NT2/D1 (cell line): ENCODE measurements at regions not wholly inside any gene's neighbourhood (a gene's known extent, or its start where the extent isn't known, plus 50 kb on each side); places are given as distances from the start of the nearest gene placed in this dataset.

Source experiments
- SUZ12 ChIP-seq: IDR thresholded peaks from 2 replicates; pipeline ENCODE4 v1.6.1; 2011; ENCODE audit not compliant: insufficient read length, insufficient read depth; ENCODE audit errors: extremely low read depth
- YY1 ChIP-seq: IDR thresholded peaks from 2 replicates; pipeline ENCODE4 v1.6.1; 2011; ENCODE audit not compliant: insufficient read length, insufficient read depth
- ZNF274 ChIP-seq: IDR thresholded peaks from 2 replicates; pipeline ENCODE4 v1.6.1; 2011; ENCODE audit warnings: mild to moderate bottlenecking, low read depth, low read length

- TF ChIP-seq ZNF274 (no peak), YY1 (no peak), SUZ12 (no peak)
Measured at GRCh38 chr7:81877890-81878289, 108.0 kb upstream of the HGF start.
